ENCODE measurements at regions not wholly inside any gene's neighbourhood (a gene's known extent, or its start where the extent isn't known, plus 50 kb on each side); places are given as distances from the start of the nearest gene placed in this dataset.

DNA sequence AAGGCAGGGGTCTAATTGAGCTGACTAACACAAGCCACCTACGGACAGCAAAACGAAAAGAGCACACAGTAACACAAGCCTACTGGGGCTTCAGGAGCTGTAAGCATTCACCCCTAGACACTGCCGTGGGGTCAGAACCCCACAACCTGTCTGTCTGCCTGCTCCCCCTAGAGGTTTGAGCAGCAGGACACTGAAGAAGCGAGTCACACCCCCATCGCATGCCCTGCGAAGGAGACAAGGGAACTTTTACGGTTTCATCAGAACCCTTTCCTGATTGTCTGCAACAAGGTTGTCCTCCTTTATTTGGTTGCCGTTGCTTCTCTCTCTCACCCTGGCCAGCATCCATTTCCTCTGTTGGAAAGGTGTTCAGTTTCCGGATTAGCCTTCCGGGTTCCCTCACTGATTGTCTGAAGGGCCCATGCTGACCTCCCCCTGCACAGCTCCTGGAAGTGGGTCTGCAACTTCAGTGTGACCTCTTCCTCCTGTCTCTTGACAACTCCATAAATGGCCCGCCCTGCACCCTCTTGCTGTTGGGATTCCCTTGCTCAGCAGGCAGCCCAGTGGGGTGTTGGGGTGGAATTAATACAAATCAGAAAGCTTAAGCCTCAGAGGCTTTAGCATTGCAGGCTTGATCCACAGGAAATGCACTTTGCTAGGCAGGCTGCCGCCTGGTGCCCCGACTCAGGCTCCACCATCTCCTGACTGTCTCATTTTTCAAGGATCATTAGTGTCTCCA, 258.9 kb upstream of the TLE4 start:
- no peak for DNase-seq (ENCODE audit: low read depth in 2 of 2)

DNA sequence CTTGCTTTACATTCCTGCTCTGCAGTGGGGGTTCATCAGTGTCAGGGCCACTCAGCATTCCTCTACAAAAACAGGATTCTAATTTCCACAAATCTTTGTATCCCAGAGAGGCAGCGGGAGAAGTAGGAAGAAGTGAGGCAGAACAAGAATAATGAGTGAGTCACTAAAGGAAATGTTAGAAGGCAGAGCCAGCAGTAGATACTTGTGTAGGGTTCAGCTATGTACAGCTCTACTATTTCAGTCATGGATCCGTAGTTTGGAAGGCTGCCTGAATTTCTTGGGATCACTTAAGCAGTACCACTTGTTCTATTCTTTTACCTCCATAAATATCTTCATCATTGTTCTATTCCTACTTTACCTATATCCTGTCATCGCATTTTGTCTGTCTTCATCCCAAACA, 246.3 kb upstream of the TLE4 start:
- DNase-seq (ENCODE audit: low read depth in 2 of 2), result no peak

DNA sequence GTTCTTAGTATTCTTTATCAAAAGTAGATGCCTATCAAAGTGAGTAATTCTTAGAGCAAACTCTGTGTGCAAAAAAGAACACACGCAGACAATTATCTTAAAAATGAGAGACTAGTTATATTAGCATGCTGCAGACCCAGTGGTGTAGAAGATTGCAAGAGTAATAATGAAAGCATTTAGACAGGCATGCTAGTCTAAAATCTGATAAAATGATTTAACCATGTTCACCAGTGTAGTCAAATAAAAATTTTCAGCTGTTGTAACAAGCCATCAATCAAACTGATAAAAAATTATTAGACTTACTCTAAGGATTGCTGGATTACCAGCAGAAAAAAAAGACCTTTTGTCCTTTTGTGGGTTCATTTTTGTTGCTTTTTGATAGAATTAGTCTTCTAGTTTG, 241.9 kb upstream of the TLE4 start:
- no peak for DNase-seq (ENCODE audit: low read depth in 2 of 2)

DNA sequence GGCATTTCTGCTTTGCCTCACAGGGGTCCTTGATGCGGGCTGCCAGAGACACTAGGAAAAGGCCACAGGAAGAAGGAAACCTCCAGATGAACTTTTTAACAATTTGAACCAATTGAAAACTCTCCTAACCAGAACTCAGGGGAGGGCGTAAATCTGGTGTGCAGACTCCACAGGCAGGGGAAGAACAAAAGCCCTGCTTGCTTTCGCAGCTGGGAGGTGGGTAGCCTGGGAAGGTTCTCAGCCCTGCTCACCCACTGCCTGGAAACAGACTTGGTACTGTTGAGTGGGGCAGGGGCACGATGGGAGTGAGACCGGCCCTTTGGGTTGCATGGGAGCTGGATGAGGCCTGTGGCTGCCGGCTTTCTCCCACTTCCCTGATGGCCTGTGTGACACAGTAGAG, 237.8 kb upstream of the TLE4 start:
- DNase-seq (ENCODE audit: low read depth in 2 of 2), result no peak

DNA sequence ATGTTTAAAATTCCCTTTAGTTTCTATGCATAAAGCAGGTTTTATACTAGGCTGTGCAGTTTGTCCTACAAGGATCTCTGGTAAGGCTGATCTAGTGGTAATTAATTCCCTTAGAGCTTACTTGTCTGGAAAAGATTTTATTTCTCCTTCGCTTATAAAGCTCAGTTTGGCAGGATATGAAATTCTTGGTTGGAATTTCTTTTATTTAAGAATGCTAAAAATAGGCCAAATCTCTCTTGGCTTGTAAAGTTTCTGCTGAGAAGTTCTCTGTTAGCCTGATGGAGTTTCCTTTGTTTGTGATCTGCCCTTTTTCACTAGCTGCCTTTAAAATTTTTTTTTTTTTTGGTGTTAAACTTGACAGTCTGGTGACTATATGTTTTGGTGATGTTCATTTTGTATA, 237.1 kb upstream of the TLE4 start:
- no peak for DNase-seq (ENCODE audit: low read depth in 2 of 2)

DNA sequence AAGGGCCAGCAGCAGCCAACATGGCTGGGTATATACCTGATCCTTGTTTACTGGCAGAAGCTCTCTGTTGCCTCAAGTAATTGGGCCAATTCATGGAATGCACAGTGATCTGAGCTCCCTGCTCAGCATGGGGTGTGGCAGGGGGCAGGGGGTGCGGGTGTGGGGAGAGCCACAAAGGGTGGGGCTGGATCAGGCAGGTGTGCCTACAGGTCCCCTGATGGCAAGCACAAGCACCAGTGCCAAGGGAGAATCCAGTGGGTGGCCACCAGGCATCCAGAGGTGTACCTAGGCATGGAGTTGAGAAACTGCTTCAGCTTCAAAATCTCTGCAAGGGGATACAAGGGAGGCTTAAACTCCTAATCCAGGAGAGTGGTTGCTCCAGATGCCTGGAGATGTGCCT, 235.8 kb upstream of the TLE4 start:
- no peak for DNase-seq (ENCODE audit: low read depth in 2 of 2)

DNA sequence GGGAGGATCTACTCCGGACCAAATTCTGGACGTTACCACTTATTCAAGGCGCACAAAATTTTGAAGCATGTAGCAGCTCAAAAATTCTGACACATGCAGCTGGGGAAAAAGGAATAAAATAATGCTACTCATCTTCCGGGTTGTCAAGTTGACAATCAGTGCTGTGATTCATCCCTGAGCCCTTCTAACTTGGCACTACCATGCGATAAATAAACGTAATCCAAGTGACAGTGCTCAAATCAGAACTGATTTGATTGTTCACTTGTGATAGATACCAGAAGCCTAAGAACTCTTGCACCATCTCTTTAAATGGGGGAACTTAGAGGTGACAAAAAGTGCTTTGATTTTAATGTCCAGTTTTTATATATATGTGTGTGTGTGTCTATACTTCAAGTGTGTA, 230.2 kb upstream of the TLE4 start:
- DNase-seq (ENCODE audit: low read depth in 2 of 2), result no peak

DNA sequence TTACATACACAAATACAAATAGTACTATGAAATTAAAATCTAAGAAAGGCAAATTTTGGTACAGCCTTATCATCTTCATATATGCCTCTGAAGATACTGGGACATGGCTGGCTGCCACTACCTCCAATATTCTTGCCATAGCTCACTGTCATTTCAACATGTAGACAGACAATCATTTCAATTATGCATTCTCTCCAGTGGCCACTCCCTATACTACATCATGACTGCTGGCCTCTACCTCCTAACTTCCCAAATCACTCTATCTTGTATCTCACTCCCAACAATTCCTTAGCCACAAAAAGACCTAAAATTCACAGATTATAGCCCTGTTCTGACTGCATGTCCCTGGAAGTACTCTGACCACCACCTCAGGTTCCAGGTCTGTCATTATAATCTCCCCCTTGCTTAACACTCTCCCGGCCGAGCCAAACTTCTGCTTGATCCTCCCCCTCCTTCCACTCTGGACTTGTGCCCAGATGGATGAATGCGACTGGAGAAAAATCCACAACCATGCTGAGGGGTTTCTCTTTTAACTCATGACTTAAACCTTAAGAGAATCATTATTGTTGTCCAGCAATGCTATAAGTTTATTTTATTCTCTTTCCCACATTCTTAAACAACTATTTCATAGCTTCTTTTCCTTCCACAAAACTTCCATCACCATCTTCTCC, 225.3 kb upstream of the TLE4 start:
- DNase-seq (ENCODE audit: low read depth in 2 of 2), result no peak

DNA sequence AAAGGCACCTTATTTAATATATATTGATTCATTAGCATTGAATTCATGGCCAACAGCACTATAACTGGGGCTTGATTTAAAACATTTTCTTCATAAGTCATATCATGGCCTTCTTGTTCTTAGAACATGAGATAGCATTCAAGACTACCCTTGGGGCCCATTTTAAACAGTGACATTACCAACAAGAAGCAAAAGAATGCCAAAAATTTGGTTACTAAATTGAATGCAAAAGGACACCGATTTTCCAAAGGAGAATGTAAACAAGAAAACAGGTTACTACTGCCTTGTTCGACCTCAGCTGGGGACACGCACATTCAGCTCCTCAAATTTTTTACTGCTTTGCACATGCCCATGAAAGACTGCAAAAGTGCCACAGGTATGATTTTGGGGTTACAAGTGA, 219.4 kb upstream of the TLE4 start:
- DNase-seq (ENCODE audit: low read depth in 2 of 2), result no peak

DNA sequence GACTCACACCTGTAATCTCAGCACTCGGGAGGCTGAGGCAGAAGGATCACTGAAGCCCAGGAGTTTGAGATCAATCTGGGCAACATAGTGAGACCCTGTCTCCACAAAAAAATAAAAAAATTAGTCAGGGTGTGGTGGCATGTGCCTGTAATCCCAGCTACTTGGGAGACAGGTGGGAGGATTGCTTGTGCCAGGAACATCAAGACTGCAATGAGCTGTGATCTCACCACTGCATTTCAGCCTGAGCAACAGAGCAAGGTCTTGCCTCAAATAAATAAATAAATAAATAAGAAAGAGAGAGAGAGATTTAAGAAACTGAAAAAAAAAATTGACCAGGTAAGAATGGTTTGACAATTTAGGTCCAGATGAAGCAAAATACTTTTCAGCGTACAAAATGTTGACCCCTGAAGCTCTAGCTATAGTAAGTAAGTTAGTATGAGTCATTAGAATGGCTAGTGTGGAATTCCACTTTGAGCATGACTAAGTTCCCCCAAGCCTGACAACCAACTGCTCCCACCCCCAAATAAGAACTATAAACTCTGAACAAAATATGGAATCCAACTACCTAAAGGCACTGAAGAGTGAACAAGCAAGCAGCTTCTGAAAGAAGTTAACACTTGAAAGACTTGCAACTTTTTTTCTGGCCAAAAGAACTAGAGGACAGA, 217.8 kb upstream of the TLE4 start:
- no peak for DNase-seq (ENCODE audit: low read depth in 2 of 2)

DNA sequence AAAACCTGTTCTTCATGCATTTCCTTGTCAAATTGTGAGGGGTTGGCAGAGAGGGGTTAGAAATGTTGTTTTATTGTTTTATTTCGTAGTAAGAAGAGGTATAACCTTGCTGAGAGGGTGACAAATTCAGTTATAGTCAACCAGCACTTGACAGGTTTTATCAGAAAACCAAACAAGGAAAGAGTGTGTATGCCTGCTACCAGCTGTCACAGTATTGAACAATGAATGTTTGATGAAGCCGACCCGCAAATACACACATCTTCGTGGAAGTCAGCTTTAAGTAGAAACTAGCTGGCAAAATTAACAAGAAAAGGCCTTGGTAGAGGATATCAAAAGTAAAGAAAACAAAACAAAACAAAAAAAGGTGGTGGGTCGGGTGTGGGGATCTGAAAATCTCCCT, 214.6 kb upstream of the TLE4 start:
- no peak for DNase-seq (ENCODE audit: low read depth in 2 of 2)

DNA sequence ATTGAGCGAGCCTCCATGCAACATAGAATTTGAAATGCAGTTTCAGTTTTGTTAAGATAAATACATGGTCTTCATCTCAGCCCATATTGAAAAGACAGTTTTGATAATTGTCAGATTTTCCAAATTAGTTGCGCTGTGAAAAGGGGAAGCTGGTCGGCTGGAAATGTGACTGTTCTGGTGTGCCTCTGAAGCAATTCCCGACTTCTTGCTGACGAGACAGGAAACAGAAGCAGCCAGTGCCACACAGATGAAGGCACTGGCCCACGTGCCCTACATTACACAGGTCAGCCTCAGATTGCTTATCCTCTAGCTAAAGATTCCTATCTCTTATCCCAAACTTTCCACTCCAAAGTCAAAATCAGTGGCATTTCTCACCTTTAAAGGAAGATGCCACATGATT, 214.1 kb upstream of the TLE4 start:
- DNase-seq (ENCODE audit: low read depth in 2 of 2), result no peak

DNA sequence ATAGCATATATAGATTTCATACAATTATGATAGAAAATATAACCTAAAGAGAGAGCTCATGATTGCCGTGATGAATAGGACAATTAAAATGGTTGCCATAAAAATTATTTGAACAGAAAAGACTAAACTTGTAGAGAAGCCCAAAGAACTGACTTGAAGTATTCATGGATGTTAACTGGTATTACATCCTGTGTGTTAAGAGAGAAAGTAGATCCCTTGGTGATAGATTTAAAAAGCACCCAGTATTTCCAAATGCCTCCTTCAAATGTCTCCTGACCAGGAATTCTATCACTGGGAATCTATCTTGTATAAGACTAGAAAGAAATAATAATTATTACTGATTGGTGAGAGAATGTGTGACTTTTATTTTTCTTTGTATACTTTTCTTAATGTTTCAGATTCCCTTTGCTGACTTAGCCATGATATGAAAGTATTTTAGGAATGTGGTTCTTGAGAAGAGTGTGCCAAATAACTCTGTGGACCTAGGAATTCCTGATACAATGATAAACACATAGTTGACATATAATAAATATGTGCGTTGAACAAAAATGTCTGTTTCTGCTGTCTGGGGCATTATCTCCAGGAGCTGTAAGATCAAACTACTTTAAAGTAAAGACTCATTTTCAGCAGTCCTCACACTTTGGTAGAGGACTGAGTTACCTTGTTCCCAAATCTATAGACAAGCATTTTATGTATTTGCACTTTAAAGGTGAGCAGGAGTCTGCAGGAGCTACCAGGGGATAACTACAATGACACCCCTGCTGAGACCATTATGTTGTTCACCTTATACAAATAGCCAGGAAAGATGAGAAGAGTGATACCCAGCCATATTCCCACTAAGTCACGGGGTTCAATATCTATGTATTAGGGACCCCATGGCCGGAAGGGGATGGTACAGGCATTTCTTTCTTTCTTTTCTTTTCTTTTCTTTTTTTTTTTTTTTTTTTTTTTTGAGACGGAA, 211.1 kb upstream of the TLE4 start:
- no peak for DNase-seq (ENCODE audit: low read depth in 2 of 2)

DNA sequence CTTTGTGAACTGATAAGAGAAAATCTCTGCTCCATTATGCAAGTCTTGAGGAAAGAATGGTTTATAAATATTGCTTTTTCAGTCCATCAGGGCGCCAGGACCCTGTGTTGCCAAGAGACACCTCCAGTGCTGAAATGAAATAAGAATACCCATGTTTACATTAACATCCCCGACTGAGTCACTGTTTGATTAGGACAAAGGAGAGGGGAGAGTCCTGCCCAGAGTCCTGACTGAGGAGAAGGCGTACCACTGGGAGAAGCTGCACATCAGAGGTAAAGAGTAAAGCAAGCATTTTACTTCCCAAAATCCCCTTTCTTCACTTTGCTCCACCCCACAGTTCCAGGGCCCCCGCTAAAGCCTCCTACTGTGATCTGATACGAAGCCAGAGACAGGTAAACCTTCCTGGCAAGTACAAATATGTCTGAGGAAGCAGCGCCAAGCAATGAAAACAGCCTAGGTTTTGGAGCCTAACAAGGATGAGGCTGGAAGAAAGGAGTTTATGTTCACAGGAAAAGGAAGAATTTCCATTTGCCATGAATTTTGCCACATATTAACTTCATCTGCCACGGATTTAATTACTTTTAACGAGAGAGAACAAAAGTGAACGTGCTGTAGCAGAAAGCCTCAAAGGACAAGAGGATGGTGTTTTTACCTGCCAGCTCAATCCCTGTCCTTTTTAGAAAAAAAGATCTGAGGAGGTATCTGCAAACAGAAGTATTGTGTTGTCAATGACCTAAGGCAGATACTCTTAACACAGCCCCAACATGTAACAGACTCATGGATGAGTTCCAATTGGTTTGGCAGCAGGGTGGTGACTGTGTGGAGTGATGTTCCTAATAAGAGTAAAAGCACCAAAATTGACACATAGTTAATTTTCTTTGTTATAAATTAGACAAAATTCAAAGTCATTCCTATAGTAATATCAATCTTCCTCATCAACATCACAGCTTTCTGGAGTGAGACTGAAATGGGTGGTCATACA, 209.4 kb upstream of the TLE4 start:
- DNase-seq (ENCODE audit: low read depth in 2 of 2), result no peak

DNA sequence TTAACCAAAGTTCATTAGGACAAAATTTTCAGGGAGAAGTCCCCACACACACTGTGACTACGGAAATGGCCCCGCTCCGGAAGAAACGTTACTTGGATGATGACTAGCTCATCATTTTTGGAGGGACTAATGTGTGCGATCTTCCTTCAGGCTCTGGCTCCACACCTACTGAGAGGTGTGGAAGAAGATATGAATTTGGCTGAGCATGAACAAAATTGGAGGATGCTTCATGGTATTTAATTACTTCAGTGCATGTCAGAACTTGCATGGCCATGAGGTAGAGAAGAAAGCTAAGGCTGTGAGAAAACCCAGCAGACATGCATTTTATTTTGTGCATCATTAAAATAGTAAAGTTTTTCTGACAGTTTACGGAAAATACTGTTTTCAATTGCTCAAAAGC, 202.1 kb upstream of the TLE4 start:
- no peak for DNase-seq (ENCODE audit: low read depth in 2 of 2)

DNA sequence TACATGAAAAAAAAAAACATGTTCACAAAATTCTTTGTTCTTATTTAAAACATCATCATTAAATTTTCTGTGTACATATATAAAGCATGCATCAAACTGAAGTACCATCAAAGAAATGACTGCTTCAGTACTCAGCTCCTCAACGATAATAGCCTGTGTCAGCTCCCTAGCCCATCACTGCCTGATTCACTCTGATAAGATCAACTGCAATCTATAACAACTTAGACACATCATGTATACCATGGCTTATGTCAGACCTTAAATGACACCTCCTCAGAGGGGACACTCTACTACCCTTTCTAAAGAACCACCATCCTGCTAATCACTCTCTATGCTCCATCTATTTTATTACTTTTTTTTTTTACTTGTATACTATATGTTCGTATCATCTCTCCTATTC, 200.5 kb upstream of the TLE4 start:
- DNase-seq (ENCODE audit: low read depth in 2 of 2), result no peak

DNA sequence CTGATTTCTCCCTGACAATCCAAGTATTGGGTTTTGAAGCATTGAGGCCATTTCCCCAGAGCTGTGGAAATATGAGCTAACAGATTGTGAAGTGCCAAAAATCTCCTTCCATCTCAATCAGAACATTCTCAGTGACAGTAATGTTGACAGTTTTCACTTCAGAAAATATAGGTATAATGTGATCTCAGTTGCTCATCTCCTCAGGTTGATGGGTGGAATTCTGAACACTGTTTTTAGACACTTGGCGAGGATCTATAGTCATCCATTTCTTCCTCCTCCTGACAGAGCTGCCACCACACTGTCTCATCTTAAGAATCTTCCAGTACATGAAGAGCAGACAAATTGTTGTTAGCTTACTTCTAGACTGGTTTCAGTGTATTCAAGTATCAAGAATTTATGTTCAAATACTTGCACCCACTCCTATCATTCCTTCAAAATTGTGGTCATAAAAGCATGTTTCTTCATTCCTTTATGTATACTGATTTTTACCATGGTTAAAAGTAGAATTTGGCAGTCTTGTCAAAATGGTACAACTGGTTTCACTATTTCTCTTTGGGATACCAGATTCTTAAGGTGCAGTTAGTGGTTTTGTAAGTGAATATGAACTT, 199.7 kb upstream of the TLE4 start:
- no peak for DNase-seq (ENCODE audit: low read depth in 2 of 2)

DNA sequence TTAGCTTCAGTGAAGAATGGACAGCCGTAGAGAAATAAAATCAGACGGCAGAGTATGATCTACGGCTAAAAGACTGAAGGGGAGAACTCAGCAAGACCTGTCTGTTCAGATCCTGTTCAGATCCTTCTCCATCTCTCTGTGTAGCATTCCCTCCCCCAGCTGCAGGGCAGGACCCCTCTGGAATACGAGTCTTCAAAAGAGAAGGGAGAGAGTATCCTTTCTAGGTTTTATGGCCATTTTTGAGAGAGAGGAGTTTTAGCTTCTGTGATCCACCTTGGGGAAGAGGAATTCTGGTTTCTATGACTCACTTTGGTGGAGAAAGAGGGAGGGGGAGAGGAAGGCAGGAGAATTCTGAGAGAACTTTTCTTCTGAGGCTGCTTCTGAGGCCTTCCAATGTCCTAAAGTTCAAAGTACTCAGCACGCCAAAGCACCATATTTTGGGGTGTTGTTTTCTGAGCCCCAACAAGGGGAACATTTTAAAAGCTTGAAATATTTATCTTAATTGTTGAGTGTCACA, 194.4 kb upstream of the TLE4 start:
- DNase-seq (ENCODE audit: low read depth in 2 of 2), result no peak

DNA sequence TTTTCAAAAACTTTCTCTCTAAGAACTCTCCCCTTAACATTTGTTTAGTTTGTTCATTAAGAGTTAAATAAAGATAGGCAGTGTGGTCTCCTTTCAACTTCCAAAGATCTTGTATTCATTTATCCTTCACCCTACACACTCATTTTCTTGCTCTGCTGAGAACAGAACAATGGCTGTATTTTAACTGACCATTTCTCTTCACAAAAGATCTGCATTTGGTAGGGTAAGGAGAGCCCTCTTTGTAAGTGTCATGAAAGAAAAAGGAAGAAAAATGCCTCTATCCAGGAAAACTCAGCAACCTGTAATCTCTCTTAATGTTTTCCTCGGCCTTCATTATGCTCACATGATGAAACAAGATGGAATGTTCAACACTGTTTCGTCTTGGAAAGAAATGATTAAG, 193.7 kb upstream of the TLE4 start:
- no peak for DNase-seq (ENCODE audit: low read depth in 2 of 2)

DNA sequence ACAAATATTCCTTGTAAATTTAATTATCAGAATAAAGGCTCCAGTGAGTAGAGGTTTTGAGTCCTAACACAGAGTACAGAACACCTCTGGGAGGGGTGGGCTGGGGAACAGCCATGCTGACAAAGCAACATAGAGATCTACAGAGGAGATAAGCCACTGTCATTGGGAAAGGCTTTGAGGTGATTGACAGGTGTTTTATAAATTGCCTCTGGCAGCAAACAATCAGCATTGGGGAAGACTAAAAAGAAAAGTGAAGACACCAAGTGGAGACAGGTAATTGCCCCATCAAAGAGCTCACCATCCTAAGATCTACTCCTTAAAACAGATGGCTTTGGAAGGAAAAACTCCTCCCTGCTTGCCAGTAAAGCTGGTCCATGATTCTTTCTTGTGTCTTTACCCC, 189.7 kb upstream of the TLE4 start:
- no peak for DNase-seq (ENCODE audit: low read depth in 2 of 2)

All from stimulated activated CD8-positive, alpha-beta memory T cell treated with anti-CD3 and anti-CD28 coated beads, Interleukin-15, amount 100 ng/mL, for 48 hours (primary cell).